HepG2 (cell line): ENCODE measurements at regions not wholly inside any gene's neighbourhood (a gene's known extent, or its start where the extent isn't known, plus 50 kb on each side); places are given as distances from the start of the nearest gene placed in this dataset.

Experiments
- ATM ChIP-seq: fragments of 450-650 bp; IDR thresholded peaks from 2 replicates; pipeline ENCODE4 v1.7.1; 2017; ENCODE audit warnings: mild to moderate bottlenecking, borderline replicate concordance
- CBX5 ChIP-seq: sonication (generic); formaldehyde crosslinking; IDR thresholded peaks from 2 replicates; pipeline ENCODE4 v1.4.0; 2020; ENCODE audit warnings: missing genetic modification reagents, borderline replicate concordance
- CENPX ChIP-seq: sonication (generic); formaldehyde crosslinking; IDR thresholded peaks from 2 replicates; pipeline ENCODE4 v1.9.0; 2021; ENCODE audit warnings: mild to moderate bottlenecking, missing genetic modification reagents, moderate library complexity
- ELF1 ChIP-seq: sonication (generic); formaldehyde crosslinking; IDR thresholded peaks from 2 replicates; pipeline ENCODE4 v1.4.0; 2020; ENCODE audit warnings: missing genetic modification reagents
- PRDM10 ChIP-seq: sonication (generic); formaldehyde crosslinking; IDR thresholded peaks from 2 replicates; pipeline ENCODE4 v1.4.0; 2020; ENCODE audit warnings: low read depth, missing genetic modification reagents
- ZBTB43 ChIP-seq: sonication (generic); formaldehyde crosslinking; conservative IDR thresholded peaks from 2 replicates; pipeline ENCODE4 v1.4.0; 2020; ENCODE audit warnings: missing genetic modification reagents
- ZGPAT ChIP-seq: IDR thresholded peaks from 2 replicates; pipeline ENCODE4 v1.6.1; 2016; ENCODE audit warnings: mild to moderate bottlenecking
- ZNF703 ChIP-seq: sonication (generic); formaldehyde crosslinking; IDR thresholded peaks from 2 replicates; pipeline ENCODE4 v1.5.1; 2020; ENCODE audit warnings: missing genetic modification reagents, mild to moderate bottlenecking, moderate library complexity, borderline replicate concordance
- ZNF749 ChIP-seq: sonication (generic); formaldehyde crosslinking; IDR thresholded peaks from 2 replicates; pipeline ENCODE4 v1.8.0; 2022; ENCODE audit warnings: mild to moderate bottlenecking, missing genetic modification reagents, moderate library complexity, borderline replicate concordance
- TF ChIP-seq, protein P1 (sequence below): sonication (generic); formaldehyde crosslinking; IDR thresholded peaks from 2 replicates; pipeline ENCODE4 v1.4.0; 2020; ENCODE audit warnings: mild to moderate bottlenecking, missing genetic modification reagents
- TF ChIP-seq, protein P2 (sequence below): sonication (generic); formaldehyde crosslinking; IDR thresholded peaks from 2 replicates; pipeline ENCODE4 v1.5.1; 2020; ENCODE audit warnings: mild to moderate bottlenecking, missing genetic modification reagents, borderline replicate concordance

- peak; percentile 36; the same call in 1 of the 2 replicates for TF ChIP-seq ZGPAT
- TF ChIP-seq, protein P1, sequence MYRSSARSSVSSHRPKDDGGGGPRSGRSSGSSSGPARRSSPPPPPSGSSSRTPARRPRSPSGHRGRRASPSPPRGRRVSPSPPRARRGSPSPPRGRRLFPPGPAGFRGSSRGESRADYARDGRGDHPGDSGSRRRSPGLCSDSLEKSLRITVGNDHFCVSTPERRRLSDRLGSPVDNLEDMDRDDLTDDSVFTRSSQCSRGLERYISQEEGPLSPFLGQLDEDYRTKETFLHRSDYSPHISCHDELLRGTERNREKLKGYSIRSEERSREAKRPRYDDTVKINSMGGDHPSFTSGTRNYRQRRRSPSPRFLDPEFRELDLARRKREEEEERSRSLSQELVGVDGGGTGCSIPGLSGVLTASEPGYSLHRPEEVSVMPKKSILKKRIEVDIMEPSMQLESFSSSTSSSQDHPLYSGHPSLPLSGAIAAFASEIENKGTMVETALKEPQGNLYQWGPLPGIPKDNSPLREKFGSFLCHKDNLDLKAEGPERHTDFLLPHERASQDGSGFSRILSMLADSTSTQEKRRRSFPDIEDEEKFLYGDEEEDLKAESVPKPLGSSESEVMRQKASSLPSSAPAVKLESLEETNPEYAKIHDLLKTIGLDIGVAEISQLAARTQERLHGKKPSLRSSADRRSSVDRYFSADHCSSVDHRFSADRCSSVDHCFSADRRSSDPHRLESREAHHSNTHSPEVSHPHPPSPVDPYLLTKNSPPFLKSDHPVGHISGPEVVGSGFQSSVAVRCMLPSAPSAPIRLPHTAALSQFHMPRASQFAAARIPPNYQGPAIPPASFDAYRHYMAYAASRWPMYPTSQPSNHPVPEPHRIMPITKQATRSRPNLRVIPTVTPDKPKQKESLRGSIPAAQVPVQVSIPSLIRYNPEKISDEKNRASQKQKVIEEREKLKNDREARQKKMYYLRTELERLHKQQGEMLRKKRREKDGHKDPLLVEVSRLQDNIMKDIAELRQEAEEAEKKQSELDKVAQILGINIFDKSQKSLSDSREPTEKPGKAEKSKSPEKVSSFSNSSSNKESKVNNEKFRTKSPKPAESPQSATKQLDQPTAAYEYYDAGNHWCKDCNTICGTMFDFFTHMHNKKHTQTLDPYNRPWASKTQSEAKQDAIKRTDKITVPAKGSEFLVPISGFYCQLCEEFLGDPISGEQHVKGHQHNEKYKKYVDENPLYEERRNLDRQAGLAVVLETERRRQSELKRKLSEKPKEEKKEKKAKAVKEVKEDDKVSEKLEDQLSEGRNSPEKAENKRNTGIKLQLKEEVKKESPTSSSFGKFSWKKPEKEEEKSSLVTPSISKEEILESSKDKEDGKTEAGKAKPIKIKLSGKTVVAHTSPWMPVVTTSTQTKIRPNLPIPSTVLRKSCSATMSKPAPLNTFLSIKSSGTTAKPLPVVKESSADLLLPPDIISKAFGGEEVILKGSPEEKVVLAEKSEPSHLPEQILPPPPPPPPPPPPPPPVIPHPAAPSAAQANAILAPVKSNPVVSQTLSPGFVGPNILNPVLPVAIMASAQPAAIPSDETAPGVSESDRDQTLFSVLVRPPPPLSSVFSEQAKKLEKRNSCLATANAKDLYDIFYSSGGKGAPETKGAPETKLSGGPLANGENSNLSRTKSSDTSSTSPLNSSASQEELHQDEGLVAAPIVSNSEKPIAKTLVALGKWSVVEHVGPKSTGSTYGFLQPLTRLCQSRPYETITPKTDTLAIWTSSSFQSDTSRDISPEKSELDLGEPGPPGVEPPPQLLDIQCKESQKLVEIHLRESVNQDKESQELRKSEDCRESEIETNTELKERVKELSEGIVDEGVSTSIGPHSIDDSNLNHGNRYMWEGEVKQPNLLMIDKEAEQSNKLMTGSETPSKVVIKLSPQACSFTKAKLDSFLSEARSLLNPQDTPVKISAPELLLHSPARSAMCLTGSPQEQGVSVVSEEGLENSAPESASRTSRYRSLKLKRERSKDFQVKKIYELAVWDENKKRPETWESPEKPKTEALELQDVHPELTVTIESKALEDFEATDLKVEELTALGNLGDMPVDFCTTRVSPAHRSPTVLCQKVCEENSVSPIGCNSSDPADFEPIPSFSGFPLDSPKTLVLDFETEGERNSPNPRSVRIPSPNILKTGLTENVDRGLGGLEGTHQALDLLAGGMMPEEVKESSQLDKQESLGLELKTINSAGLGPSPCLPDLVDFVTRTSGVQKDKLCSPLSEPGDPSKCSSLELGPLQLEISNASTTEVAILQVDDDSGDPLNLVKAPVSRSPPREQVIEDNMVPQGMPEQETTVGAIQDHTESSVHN (CRISPR knock-in tag) = no peak
- no peak for TF ChIP-seq ZNF703 (CRISPR knock-in tag)
- peak; percentile 40; the same call in 1 of the 2 replicates for TF ChIP-seq PRDM10
- no peak for TF ChIP-seq ZBTB43
- TF ChIP-seq ELF1 (CRISPR knock-in tag) = no peak
- TF ChIP-seq CENPX = no peak
- TF ChIP-seq CBX5 = no peak; the same call in 1 of the 2 replicates
- TF ChIP-seq, protein P2, sequence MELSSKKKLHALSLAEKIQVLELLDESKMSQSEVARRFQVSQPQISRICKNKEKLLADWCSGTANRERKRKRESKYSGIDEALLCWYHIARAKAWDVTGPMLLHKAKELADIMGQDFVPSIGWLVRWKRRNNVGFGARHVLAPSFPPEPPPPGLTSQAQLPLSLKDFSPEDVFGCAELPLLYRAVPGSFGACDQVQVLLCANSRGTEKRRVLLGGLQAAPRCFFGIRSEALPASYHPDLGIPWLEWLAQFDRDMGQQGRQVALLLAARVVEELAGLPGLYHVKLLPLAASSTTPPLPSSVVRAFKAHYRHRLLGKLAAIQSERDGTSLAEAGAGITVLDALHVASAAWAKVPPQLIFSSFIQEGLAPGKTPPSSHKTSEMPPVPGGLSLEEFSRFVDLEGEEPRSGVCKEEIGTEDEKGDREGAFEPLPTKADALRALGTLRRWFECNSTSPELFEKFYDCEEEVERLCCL (CRISPR knock-in tag) = no peak
- TF ChIP-seq ZNF749 (CRISPR knock-in tag) = no peak
- no peak for TF ChIP-seq ATM
Observed at GRCh38 chr1:39132505-39133339, 71.8 kb upstream of the MACF1 start (continued).
